GM19240 (cell line): ENCODE measurements at regions not wholly inside any gene's neighbourhood (a gene's known extent, or its start where the extent isn't known, plus 50 kb on each side); places are given as distances from the start of the nearest gene placed in this dataset.
"Not testable (repeated sequence)": the region's sequence is repeated elsewhere in the genome, so short reads cannot be mapped to it uniquely, and the experiment has no call there.

ENCODE experiments used
- DNase-seq: peaks from one replicate; pipeline ENCODE4 v3.0.0; 2011; ENCODE audit warnings: low spot score; ENCODE audit not compliant: insufficient read length

DNA sequence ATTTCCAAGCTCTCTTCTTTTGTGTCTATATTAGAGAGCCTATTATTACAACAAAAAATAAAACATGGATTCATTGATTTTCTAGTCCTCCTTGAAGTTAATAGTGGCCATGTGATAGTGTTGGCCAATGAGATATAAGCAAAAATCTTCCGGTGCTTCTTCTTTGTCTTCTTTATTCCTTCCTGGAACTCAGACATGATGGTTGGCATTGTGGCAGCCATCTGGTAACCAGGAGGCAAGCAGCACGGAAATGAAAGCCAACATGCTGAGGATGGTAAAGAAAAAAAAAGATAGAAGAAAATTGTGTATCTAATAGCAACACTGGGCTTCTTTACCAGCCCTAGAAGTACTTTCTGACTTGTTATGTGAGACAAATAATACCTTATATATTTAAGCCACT, 50.8 kb upstream of the SEL1L start:
- DNase-seq: no peak

DNA sequence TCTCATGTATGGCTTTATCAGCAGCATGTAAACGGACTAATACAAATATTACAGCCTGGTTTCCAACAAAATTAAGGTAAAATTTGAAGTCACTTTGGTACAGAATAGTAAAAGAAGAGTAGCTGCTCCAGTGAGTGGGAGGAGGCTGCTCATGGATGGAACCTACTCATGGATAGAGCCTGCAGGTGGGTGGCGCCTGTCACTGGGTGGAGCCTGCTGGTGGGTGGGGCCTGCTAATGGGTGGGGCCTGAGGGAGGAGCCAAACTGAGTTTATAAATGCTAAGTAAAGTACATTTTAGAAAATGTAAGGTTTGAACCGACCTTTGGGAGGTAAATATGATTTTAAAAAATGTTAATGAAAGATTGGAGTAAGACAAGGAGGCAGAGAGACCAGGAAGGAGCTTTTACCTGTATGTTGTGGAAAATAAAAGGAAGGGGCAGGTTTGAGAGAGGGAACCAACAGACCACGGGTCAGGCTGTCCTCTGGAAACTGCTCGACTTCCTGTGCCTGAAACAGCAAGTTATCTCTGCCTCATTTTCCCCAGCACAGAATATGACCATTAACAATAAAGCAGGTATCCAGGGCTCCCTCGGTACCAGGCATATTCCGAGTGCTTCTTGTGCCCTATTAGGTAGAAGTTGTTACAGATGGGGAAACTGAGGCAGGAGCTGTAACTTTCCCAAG, 55.9 kb upstream of the SEL1L start:
- no peak for DNase-seq

DNA sequence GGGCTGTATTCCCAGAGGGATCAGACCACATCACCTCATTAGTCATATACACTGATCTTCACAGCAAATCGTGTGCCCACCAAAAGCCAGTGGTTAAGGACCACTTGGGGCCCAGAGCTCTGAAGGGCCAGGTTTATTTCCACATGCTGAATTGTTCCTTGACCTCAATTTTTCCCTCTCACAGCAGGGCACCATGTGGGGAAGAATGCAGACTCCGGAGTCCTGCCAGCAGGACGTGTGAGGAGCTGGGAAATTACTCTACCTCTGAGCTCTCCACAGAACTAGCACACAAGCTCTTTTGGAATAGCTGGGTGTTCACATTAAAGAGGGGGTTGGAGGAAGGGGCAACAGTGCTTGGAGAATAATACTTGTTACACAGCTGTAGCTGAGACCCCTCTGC, 57.6 kb upstream of the SEL1L start:
- DNase-seq: no peak

DNA sequence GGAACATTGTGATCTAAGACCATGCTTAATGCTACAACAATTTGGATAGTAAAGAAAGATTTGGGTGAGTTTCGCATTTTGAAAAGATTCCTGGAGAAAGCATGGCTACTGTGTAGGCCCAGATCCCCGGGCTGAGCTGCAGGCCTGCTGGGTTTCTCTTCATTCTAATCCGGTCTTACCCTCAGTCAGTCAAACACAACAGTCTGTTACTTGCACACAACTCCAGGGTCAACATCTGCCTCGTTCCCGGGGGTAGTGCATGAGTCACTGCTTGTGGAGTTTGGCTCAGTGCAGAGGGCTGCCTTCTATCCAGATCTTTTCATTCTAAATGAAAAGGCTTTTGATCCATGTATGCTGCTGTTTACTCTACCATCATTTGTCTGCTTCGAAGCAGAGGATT, 60.4 kb upstream of the SEL1L start:
- DNase-seq: no peak

DNA sequence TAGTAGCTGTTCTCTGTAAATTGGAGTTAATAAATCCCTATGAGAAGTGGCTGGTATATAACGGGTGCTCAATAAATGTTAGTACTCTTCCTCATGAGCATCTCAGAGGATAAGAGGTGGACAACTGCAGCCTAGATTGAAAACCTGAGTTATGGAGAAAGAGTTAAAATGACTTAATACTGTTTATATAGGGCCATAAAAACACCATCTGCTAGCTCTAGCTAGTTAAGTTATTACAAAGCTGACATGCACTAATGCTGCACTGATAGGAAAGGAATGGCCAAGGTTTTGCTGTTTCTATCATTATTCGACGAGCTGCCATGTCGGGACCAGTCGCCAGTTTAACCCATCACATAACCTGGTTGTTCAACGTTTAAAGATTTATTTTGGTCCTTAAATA, 72.0 kb upstream of the SEL1L start:
- no peak for DNase-seq

DNA sequence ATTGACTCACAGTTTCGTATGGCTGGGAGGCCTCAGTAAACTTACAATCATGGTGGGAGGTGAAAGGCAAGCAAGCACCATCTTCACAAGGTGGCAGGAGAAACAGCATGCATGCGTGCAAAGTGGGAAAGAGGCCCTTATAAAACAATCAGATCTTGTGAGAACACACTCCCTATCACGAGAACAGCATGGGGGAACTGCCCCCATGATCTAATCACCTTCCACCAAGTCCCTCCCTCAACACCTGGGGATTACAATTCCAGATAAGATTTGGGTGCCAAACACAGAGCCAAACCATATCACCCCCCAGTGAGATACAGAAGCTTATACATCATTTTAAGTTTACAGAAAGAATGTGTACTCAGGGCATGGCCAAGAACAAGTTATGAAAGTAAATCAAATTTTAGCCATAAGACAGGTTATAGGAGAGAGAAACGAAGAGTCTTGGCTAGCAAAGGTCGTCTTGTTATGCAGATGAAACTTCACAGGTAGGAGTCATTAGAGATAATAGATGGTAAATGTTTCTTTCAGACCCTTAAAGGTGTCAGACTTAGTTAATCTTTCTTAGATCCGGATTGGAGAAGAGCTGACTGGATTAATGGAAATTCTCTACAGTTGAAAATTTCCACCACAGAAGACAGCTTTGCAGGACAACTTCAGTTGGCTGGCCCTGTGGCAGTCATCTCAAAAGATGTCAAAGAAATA, 79.8 kb upstream of the SEL1L start:
- DNase-seq: no peak

DNA sequence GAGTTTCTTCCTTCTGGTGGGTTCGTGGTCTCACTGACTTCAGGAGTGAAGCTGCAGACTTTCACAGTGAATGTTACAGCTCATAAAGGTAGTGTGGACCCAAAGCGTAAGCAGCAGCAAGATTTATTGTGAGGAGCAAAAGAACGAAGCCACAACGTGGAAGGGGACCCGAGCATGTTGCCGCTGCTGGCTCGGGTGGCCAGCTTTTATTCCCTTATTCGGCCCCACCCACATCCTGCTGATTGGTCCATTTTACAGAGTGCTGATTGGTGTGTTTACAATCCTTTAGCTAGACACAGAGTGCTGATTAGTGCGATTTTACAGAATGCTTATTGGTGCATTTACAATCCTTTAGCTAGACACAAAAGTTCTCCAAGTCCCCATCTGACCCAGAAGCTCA, 80.6 kb upstream of the SEL1L start:
- not testable (repeated sequence) for DNase-seq

DNA sequence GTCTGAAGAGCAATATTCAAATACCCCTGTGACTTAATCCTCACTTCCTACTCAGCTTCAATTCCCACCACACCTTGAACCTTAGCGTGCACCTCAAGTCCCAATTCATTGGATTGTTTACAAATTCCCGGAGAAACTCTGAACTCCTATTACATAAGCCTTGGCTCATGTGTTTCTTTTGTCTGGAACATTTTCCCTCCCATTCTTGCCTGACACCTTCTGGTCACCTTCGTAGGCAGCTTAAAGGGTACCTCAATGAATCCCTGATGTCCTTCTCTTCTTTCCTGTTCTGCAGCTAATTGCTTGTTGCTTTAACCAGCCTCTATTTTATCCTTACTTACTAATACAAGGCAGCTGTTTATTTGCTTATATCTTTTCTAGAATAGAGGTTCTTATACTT, 85.0 kb upstream of the SEL1L start:
- DNase-seq: no peak

DNA sequence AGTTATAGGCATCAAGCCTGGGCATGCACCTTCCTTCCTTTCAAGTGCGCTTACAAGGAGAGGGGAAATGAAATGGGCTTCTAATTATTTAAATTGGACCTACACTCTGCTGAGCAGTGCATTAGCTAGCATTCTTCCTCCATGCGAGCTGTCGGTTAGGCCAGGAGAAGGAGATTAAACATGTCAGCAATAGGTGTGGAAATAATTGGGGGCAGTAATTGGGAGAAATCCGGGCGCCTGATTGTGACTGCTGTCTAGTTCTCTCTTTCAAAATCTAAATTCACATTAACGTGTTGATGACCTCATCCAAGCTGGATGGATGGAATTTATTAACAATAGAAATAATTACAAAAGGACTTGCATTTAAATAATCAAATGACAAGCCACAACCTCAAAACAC, 86.2 kb upstream of the SEL1L start:
- no peak for DNase-seq

DNA sequence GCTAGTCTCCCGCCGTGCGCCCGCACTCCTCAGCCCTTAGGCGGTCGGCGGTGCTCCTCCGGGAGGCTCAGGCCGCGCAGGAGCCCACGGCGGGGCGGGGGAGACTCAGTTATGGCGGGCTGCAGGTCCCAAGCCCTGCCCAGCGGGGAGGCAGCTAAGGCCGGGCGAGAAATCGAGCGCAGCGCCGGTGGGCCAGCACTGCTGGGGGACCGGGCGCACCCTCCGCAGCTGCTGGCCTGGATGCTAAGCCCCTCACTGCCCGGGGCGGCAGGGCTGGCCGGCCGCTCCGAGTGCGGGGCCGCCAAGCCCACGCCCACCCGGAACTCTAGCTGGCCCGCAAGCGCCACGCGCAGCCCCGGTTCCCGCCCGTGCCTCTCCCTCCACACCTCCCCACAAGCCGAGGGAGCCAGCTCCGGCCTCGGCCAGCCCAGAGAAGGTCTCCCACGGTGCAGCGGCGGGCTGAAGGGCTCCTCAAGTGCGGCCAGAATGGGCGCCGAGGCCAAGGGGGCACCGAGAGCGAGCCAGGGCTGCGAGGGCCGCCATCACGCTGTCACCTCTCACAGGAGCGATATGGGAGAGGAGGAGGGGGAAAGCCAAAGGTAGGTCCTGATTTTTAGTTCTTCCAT, 90.2 kb upstream of the SEL1L start:
- not testable (repeated sequence) for DNase-seq

DNA sequence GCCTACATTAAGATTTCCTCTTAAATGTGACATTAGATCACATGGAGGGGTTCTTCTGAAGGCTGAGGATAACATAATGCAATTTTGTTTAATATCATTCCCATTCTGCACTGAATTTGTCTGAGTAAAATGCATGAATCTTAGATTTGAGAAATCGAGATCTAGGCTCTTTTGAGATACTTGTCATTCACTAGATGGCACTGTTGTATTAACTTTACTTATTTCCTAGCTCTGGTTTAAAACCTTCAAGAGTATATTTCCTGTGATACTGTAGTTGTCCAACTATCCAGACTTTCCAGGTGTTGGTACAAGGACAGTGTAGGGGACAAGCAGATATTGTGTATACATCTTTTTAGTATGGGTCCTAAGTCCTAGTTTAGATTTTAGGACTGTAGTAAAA, 91.7 kb upstream of the SEL1L start:
- DNase-seq: no peak

DNA sequence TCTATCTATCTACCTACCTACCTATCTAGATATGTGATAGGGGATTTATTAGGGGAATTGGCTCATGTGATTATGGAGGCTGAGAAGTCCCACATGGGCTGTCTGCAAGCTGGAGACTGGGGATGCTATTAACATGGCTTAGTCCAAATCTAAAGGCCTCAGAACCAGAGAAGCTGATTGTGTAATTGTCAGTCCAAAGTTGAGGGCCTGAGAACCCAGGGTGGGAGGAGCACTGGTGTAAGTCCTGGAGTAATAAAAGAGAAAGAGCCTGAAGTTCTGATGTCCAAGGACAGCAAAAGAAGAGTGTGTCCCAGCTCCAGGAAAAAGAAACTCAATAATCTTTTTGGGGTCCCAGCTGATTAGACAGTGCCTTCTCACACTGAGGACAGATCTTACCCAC, 98.5 kb upstream of the SEL1L start:
- no peak for DNase-seq

DNA sequence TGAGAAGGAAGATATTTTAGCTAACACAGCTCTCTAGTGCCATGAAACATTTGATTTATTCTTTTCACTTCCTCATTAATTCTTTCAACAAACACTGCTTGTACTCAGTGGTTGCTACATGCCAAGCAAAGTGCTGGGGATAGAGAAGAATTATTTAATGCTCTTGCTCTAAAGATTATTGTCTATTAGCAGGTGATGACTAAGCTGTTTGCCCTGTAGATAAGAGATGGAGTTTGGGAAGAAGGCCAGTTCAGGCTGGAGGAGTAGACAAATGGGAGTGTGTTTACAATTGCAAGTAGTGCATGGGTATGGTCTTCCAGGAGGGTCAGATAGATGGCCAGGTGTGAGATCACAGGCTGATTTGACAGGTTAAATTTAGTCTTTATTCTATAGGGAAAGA, 99.8 kb upstream of the SEL1L start:
- no peak for DNase-seq

DNA sequence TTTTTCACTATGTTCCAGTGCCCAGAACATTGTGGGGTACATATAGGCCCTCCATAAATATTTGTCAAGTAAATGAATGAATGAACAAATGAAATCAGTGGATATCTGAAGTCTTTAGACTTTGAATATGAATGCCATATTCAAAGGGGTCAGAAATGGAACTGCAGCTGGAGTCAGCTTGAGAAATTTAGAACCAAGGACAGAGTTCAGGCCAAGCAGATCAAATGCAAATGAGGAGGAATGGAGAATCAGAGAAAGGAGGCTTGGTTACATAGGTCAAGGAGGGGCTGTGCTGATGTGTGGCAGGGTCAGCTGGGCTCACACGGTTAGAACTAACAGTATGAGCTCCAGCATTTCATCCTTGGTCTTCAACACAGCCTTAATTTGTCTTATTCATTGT, 104.0 kb upstream of the SEL1L start:
- no peak for DNase-seq

DNA sequence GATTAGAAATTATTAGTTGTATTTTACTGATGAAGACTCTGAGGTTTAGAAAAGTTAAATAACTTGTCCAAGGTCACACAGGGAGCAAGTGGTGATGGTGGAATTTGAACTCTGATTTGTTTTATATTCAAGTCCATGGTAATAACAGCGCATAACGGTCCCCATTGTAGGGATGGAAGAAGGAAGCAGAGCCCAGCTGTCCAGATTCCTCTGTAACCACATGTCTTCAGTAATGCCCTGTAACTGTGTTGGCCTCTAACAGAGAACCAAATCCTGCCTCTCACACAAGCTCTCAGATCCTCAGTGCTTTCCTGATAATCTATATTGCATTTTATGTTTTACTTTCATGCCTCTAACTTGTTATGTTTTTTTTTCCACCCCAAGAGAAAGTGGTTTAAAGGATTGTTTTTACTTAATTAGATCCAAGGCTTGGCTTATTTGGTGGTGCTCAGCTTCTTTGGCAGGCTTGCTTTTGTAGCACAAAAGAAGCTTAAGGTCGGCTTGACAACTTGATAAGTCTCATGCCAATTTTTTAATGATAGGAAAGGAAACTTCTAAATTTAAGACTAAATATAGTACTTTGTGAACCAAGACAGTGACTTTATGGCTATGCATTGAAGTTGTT, 105.1 kb upstream of the SEL1L start:
- DNase-seq: no peak

DNA sequence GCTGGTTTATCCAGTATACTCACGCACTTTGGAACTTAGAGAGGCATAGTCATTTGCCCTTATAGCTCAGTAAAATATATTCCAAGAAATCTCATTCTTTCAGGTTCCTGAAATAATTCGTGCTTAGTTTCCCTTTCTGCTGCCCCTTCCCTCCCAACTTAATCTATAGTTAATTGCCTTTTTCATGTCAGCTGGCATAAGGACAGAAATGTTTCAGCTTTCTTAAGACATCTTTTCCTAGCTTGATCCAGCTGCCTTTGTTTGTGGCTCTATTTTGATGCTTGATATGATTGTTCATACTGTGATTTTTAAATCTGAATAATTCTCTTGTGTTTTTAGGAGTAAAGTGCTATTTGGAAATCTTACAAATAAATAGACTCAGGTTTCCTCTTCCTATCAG, 120.0 kb upstream of the SEL1L start:
- no peak for DNase-seq

DNA sequence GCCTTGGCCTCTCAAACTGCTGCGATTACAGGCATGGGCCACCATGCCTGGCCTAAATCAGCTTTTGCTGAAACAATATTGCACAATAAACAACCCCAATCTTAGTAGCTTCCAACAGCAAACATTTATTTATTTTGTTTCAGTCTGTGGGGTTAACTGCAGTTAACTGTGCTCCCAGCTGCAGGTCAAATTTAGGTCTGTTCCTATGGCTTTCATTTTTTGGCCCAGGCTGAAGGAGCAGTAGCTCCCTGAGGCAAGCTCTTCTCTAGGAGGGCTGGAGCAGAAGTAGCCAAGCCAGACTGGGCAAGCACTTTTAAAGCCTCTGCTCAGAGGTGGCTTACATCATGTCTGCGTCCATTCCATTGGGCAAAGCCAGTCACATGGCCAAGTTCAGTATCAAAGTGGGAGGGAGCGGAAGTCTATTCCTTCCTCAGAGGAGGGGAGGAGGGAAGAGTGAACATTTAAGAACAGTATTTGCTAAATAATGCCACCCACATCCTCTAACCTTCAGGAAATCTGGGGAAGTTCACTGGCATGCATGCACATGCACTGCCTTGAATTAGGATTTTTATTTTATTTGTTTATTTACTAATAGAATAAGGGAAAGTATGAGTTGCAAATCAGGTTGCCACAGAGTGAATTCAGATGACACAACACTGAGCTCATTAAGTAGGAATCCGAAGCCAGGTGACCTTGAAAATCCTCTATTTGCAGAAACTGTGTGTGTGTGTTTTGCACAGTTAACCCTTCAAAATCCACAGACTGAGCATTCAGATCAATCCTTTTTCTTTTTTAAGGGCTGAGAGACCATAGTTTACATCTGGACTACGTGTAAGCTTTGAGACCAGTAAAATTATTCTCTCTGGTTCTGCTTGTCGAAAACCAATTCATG, 122.0 kb upstream of the SEL1L start:
- DNase-seq: no peak

DNA sequence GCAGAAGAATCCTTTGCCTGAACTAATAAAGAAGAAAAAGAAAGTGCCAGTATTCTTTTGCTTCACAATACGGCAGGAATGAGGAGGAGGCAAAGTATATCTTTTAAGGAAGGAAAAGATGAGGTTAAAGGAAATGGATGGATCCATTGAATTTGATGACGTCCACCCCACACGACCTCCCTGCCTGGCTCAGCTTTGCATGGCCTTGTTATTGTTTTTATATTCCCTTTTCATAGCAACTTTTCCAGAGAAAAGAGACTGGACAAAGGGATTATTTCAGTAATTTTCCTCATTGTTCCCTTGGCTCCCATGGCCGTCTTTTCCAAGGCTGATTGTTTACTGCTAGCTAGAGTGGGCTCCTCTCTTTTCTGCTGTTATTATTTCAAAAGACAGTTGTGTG, 123.2 kb upstream of the SEL1L start:
- DNase-seq: no peak

DNA sequence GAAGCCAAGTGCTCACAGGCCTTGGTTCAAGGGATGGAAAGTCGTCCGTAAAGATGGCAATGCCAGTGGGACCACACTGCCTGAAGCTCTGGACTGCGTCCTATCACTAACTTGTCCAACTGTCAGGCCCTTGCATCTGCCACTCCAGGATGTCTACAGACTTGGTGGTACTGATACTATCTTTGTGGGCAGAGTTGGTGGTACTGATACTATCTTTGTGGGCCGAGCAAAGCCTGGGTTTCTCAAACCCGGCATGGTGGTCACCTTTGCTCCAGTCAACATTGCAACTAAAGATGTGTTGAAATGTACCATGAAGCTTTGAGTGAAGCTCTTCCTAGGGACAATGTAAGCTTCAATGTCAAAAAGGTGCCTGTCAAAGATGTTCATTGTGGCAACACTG, 128.4 kb upstream of the SEL1L start:
- DNase-seq: no peak

DNA sequence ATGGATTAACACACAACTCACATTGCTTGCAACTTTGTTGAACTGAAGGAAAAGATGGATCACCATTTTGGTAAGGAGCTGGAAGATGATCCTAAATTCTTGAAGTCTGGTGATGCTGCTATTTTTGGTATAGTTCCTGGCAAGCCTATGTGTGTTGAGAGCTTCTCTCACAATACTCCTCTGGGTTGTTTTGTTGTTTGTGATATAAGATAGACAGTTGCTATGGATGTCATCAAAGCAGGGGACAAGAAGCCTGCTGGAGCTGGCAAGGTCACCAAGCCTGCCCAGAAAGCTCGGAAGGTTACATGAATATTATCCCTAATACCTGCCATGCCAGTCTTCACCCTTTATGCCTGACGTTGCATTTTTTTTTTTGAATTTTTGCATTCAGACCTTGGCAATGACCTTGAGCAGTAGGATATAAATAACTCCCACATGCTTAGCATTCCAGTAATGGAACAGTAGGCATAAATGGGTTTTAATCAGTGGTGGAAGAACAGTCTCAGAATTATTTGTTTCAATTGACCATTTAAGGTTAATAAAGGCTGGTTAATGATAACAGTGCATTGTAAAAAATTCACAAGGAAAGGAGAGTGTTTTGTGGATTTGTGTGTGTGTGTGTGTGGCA, 129.0 kb upstream of the SEL1L start:
- DNase-seq: no peak
